HG03520 (cell line): ENCODE measurements at regions not wholly inside any gene's neighbourhood (a gene's known extent, or its start where the extent isn't known, plus 50 kb on each side); places are given as distances from the start of the nearest gene placed in this dataset.
A peak's percentile ranks its signal among the peaks of the same experiment; 100 is the strongest.

Source experiments
- ATAC-seq: cut with Tn5 transposase; IDR thresholded peaks from one replicate; pipeline ENCODE4 v1.9.1; 2021; ENCODE audit warnings: mild to moderate bottlenecking, moderate library complexity; ENCODE audit not compliant: unreplicated experiment

DNA sequence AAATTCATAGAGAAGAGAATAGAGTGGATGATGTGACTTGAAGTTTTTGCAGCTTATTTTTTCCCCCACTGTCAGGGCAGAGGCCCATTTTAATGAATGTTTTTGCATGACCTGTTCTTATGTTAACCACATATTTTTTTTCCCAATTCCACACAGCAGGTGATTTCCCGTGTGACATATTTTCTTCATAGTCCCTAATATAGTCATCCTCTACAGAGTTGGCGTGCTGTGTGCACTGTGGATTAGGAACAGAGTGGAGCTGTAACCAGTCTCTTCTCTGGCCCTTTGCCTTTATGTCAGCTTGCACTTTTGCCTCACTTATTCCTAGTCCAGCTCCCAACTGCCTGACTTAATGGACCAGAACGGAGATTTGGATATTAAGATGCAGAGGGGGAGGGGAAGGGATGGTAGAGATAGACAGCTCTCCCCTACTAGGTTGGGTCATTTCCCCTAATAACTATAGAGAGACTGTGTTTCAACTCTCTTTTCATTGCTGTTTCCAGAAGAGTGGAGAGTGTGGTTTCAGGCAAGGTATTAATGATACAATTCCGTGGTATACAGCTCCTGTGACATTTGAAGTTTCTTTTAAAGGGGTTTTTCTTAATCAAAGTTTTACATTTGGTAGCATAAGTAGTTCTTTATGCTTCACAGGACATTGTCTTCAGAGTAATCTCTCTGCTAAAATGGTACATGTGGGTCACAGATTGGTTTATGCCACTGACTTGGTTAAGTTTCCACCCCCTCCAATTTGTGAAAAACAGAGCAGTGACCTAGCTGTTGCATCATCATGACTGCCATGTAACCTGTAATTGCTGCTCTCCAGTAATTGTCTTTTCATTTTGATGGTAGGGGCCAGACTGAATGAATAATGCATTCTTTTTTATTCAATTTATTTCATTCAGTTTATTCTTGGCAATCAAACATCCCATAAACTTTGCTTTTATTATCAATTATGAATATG lies 161.3 kb downstream of the HAUS1 start:
- ATAC-seq: no peak

DNA sequence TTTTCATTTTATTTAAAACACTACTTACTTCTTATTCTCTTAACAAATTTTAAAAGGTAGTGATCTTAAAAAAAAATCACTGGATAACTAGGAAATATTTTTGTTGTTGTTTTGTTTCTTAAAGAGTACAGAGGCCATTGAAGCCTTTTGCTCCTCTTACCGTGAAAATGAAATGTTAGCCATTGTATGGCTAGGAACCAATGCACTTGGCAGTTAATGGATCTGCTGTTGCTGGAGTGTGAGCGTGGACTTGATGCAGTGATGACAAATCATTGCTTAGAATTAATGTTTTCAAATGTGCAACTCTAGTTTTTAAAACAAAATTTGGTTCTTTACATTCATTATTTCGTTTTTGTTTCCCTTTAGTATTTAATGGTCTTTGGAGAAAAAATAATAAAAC lies 162.3 kb downstream of the HAUS1 start:
- ATAC-seq: no peak

DNA sequence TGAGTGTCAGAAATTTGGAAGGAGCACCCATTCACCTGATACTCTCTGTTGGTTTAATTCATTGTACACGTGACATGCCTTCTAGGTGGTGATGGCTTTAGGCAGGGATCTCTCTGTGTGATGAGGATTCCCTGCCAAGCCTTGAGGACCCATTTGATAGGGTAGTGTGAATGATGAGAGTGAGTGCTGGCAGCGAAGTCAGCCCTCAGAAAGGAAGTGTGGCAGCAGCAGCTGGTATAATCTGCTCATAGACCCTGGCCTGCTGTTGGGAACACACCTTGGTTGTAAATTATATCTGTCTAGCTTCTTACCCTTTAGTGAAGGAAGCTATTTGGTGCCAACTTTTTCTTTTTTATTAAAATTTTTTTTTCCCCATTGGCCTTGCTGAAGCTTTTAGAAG lies 164.5 kb downstream of the HAUS1 start:
- ATAC-seq: no peak

DNA sequence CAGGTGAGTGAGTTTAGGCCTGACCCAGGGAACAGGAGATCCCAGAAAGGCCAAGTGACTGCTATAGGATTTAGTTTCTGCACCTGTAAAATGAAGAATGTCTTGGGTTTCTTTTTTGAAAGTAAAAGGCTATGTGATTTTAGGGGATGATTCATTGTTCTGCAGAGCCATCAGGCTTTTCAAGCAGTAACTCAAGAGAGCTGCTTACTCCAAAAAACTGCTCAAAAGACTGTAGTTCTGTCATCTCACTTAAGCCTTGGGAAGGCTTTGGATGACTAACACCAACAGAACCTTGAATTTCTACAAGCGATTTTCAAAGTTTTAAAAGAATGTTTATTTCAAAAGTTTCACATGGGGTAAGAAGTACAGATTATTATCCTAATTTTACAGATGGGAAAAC lies 165.1 kb downstream of the HAUS1 start:
- ATAC-seq: no peak

DNA sequence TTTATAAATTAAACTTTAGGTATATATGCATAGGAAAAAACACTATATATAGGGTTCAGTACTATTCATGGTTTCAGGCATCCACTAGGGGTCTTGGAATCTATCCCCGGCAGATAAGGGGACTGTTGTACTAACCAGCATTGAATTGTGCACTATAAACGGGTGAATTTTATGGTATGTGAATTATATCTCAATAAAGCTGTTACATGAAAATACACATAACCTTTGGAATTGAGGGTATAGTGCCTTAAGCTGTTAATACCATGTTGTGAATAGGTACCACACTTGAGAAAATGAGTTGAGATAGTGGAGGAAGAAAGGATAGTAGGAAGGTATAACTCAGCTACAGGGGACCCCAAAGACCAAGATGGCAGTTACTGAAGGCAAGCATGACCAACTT lies 167.3 kb downstream of the HAUS1 start:
- no peak for ATAC-seq

DNA sequence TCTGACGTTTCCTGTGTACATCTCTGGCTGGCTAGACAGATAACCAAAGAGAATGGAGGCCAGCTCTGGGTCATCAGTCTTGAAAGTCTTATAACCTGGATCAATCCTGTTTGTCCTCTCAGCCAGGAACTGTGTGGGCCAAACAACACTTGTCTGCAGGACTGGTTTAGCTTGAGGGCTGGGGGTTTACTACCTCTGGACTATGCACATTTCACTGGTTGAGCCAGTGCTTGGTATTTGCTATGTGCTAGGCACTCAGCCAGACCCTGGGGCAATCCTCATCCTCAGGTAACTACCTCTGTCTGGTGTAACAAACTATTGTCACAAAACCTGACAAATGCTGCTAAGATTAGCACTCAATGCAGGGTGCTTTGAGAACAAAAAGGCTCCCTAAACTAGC lies 169.7 kb downstream of the HAUS1 start:
- ATAC-seq: no peak

DNA sequence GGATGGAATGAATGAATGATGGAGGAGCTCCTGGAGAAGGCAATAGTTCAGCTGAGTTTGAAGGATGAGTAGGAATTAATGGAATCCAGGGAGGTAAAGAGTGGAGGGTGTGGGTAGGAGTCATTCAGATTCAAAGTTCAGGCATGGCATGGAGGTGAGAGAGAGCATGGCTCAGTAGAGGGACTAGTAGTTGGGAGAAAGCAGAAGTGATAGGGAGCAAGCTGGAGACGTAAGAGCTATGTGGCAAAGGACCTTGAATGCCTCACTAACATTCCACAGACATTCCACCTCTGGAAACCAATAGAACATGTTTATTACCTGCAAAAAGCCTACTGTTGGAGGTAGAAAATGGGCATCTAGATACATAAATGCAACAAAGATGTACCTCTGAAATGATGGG lies 170.1 kb downstream of the HAUS1 start:
- ATAC-seq: no peak

DNA sequence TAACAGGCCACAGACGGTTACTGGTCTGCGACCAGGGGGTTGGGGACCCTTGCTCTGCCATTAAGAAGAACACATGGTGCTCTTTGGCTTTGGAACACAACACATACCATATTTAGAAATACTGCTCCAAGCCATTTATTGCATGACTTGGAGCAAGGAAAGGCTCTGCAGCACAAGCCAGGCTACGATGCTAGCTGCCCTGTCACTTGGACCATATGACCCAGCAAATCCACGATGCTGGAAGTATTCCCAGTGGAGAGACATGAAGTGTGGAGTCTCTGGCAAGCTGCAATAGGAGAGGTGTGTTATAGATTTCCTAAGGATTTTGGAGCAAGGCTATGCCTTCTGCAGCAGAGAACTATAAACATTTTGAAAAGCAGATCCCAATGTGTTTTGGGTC lies 171.2 kb downstream of the HAUS1 start:
- ATAC-seq: no peak

DNA sequence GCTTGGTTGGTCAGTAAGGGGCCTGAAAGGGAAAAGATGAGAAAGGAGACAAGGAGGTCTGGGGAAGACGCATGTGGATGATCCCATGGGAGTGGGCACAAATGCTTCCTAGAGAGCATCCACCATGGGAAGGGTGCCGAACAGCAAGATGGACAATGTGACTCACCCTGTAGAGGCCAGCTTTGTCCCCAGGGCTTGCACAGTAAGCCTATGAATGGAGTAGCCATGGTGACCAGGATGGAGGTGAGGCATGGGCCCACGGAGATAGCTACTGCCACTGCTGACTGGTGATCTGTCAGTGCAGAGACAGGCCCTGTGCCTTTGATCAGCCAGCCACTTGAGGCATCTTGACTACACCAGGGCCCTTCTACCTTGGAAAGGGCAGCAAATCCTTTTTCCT lies 172.6 kb downstream of the HAUS1 start:
- no peak for ATAC-seq

DNA sequence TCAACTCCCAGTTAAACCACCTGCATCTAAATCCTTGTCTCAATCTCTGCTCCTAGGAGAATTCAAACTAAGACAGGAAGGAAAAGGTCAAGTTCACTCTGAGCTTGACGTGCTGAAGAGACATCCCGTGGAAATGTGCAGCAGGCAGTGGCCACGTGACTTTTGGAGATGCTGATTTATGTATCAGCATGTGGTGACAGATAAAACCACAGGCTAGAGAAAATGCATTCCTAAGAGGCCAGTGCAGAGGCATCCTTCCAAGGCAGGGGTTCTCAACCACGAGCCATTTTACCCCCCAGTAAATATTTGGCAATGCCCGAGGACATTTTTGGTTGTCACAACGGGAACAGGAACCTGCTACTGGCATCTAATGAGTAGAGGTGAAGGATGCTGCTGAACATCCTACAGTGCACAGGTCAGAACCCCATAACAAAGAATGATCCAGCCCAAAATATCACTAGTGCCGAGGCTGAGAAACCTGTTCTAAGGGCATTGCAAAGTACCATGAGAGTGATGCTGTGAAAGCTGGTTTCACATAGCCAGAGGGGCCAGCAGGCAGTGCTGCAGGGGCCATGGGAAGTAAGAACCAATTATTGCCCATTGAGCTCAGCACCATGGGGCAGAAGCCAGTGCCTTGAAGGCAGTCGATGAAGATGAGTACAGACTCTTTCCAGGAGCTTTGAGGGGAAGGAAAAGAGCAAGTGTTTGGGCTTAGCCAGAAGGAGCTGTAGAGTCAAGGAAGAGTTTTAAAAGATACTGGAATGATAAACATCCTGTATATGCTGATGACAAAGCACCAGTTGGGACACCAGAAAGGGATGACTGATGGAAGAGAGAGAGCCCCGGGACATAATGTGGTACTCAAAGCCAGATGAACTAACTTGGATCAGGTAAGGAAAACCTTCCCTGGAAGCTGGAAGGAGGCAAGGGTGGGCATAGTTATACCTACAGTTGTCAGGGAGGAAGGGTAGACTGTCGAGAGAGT lies 174.6 kb downstream of the HAUS1 start:
- no peak for ATAC-seq

DNA sequence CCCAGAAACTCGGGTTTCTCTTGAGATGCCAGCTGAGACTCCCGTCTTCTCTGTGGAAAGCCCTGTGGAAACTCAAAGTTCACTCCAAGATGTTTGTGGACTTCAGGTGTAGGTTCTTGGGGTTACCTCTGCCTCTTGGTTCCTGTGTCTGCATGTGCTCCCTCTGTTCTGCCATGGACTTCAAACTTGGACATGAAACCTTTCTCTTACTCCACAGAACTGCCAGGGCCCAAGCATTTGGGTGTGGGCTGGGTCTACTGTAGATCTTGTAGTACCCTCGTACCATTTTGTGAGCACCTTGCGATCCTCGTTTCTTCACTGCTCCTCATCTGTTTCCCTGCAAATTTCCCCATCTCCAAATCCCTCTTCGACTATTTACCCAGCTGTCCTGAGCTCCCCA lies 175.5 kb downstream of the HAUS1 start:
- no peak for ATAC-seq

DNA sequence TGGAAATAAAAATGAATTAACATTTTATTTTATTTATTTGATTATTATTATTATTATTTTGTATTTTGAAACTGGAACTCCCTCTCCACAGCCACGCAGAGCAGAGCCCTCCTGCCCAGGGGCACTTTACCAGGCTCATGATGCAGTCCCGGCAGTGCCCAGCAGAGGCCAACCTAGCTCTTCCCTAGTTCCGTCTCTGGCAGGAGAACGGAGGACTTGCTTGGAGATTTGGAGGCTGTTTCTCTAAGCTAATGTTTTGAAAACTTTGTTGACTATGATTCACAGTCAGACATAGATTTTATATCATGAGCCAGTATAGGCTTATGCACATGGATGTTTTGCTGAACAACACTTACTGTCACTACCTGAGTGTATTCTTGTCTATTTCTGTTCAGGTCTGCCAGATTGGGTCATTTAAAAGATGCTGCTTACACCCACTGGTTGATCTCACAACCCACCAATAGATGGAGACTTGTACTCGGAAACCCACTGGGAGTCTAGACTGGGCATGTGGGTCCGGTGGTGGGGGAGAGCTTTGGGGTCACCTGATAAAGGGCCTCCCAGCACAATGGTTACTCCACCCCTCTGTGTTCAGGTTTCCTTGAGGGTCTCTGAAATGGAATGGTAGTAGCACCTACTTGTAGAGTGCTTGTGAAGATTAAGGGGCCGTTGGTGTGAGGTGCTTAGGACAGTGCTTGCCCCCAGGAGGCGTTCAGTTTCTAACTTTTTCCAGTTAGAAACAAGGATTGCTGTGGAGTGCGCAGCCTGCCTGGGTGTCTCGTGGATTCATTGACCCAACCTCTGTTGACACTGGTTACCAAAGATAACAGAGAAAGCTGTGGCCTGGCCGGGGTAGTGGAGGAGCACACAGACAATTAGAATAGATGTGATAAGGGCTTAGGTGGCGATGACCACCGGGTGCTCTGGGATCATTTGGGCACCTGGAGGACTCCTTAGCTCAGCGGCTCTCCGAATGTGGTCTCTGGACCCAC lies 177.3 kb downstream of the HAUS1 start:
- ATAC-seq: peak; percentile 90

DNA sequence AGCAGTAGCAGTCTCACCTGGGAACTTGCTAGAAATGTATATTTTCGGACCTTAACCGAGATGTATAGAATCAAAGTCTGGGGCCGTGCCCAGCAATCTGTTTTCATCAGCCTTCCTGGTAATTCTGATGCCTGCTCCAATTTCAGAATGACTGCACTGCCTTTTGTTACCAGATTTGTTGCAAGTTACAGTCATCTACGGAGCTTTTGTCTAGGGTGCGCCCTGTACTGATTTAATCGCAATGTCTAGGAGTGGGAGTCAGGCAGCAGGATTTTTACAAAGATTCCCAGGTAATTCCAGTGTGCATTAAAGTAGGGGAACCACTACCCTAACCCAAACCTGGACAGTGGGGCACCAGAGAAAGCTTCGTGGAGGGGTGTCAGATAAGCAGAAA lies 178.0 kb downstream of the HAUS1 start:
- no peak for ATAC-seq

DNA sequence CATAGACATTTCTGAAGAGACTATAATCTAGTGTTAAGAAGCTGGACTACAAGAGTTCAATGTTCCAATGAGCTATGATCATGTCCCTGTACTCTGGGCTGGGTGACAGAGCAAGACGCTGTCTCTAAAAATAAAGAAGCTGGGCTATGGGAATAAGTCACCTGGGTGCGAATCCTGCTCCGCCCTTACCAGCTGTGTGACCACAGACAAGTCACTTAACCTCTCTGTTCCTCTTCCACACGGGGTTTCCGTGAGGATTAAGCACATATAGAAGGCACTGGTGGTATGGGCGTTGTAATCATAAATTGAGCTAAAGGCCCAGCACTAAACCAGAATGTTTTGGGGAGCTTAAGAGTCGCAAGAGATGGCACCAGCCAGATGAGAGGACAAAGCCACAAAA lies 178.5 kb downstream of the HAUS1 start:
- no peak for ATAC-seq

DNA sequence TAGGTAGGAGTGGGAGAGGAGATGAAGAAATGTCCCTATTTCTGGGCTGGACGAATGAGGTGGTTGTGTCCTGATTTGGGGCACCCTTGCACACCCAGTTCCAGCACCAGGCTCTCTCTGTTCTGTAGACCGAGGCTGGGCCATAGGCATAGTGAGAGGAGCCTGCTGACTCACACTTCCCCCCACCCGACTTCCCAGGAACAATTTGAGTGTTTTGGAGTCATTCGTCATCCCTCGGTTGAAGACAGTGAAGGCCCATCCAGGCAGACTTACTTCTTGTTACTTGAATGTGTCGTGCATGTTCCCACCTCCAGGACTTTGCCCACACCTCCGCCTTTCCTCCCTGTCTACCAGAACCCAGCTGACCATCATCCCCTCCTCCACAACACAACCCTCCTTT lies 179.1 kb downstream of the HAUS1 start:
- no peak for ATAC-seq

DNA sequence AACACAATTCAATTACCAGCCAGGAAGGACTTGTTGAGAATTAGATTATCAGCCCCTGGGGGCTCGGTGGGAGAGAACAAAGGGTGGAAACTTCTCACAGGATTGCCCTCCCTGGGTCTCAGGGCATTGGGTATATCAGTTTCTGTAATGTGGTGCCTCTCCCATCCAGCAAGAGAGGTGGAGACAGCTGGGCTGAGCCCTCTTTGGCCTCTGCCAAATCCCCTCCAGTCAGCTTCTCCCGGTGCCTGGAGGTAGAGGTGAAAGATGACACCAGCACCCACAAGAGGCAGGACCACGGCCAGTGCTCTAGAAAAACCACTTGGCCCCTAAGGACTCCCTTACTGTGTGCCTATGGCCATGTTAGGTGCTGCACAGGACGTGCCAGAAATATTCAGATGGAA lies 179.7 kb downstream of the HAUS1 start:
- no peak for ATAC-seq

DNA sequence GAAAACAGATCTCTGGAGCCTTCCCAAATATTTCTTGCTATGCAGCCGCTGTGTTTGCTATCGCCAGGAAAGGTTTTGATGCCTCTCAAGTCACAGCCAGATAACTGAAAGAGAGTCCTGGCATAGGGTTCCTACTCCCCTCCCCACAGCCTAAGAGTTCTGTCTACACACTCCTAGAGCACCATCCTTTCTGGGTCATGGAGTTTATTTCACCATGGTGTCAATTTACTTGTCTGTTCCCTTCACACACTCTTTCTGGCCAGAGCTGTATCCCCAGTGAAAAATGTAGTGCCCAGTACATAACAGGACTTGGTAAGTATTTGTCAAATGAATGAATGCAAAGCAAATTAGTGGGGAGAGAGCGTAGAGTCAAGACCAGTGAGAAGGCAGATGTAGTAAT lies 185.3 kb downstream of the HAUS1 start:
- ATAC-seq: no peak

DNA sequence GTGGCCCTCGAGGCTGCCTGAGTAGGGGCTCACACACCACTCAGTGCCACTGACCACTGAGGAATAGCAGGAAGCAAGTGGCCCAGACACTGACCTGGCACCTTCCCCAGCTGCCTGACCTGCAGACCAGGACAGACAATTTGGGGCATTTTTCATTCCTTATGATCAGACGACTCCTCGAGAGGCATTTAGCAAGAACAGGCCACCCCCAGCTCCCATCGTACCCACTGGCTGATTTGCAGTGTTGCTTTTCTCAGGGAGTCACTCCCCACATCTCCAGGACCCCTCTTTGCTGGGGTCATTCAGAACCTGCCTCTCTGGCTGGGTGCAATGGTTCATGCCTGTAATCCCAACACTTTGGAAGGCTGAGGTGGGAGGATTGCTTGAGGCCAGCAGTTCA lies 185.7 kb downstream of the HAUS1 start:
- no peak for ATAC-seq

DNA sequence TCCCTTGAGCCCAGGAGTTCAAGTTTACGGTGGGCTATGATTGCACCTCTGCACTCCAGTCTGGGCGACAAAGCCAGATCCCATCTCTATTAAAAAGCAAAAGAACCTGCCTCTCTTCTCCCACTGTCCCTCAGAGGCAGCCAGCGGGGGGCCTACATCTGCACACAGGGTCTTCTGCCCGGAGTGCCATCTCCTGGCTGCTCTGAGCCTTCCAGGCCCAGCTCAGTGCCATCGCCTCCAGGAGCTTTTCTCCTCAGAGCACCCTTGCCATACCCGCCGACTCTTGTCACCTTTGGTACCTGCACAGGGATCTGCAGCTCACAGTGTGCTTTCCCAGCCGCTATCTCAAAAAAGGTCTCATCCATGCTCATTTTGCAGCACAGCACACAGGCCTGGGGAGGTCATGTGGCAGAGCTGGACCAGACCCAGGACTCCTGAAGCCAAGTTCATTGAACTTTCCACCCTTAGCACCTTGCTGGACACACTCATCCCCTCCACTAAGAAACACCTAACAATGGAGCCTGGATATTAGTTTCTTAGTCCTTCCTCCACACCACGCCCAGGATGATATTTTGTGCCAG lies 186.3 kb downstream of the HAUS1 start:
- no peak for ATAC-seq

DNA sequence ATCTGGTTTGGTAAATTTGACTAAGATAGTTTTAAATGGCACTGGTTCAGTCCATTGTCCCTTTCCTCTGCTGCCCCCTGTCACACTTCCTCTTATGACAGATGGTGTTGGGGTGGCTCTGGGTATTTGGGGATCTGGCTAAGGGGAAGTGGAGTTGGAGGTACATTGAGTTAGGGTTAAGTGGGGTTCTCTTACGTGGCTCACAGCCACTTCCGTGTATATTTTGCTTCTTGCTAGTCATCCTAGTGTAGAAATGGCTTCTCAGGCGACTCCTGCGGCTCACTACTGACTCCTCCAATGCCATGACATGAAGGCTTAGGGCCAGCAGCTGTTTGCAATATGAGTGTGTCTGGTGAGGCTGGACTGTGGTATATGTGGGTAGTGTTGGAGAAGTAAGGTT lies 187.0 kb downstream of the HAUS1 start:
- ATAC-seq: no peak
